ENCODE measurements at regions not wholly inside any gene's neighbourhood (a gene's known extent, or its start where the extent isn't known, plus 50 kb on each side); places are given as distances from the start of the nearest gene placed in this dataset.

GRCh38 chr5:164742025-164742424, 1236.6 kb downstream of the MAT2B start:
- TF ChIP-seq CTCF (IDR thresholded peaks at IDR 0.05 in 2 of 3, conservative IDR thresholded peaks at IDR 0.05 in 1 of 3; ENCODE audit: control insufficient read depth in 2 of 3, extremely low read depth in 1 of 3, insufficient read depth in 1 of 3, low read depth in 3 of 3, low read length in 3 of 3) (no peak), E2F4 (IDR thresholded peaks at IDR 0.05; ENCODE audit: low read depth, low read length) (no peak), MXI1 (IDR thresholded peaks at IDR 0.05; ENCODE audit: low read depth, low read length) (no peak), MAX (IDR thresholded peaks at IDR 0.05; ENCODE audit: low read depth, low read length) (no peak), KDM1A (IDR thresholded peaks at IDR 0.05; ENCODE audit: borderline replicate concordance) (no peak), SKIL (IDR thresholded peaks at IDR 0.05; ENCODE audit: low read depth, poor library complexity, severe bottlenecking) (no peak), TCF12 (IDR thresholded peaks at IDR 0.05; ENCODE audit: low read depth, low read length) (no peak), NFYA (IDR thresholded peaks at IDR 0.05; ENCODE audit: borderline replicate concordance, low read depth, low read length) (no peak), SIN3A (IDR thresholded peaks at IDR 0.05; ENCODE audit: low read depth, low read length) (no peak), ATF3 (IDR thresholded peaks at IDR 0.05; ENCODE audit: borderline replicate concordance, extremely low read depth, low read depth, low read length) (no peak)

Measured in GM12878 (cell line).